Ishikawa (cell line): ENCODE measurements at regions not wholly inside any gene's neighbourhood (a gene's known extent, or its start where the extent isn't known, plus 50 kb on each side); places are given as distances from the start of the nearest gene placed in this dataset.

Experiments used
- CEBPB ChIP-seq: IDR thresholded peaks from 2 replicates; pipeline ENCODE4 v1.6.1; 2012
- CREB1 ChIP-seq: IDR thresholded peaks from 2 replicates; pipeline ENCODE4 v1.6.1; 2012; ENCODE audit warnings: low read depth
- EGR1 ChIP-seq: IDR thresholded peaks from 2 replicates; pipeline ENCODE4 v1.6.1; 2012
- EP300 ChIP-seq: IDR thresholded peaks from 2 replicates; pipeline ENCODE4 v1.6.1; 2012; ENCODE audit warnings: borderline replicate concordance
- FOXM1 ChIP-seq: IDR thresholded peaks from 2 replicates; pipeline ENCODE4 v1.6.1; 2012; ENCODE audit warnings: low read depth, borderline replicate concordance
- NFIC ChIP-seq: IDR thresholded peaks from 2 replicates; pipeline ENCODE4 v1.6.1; 2012
- RAD21 ChIP-seq: IDR thresholded peaks from 2 replicates; pipeline ENCODE4 v1.6.1; 2012; ENCODE audit warnings: low read depth
- TAF1 ChIP-seq: IDR thresholded peaks from 2 replicates; pipeline ENCODE4 v1.6.1; 2012; ENCODE audit warnings: low read depth, mild to moderate bottlenecking
- TCF12 ChIP-seq: IDR thresholded peaks from 2 replicates; pipeline ENCODE4 v1.6.1; 2012; ENCODE audit warnings: low read depth
- TEAD4 ChIP-seq: IDR thresholded peaks from 2 replicates; pipeline ENCODE4 v1.6.1; 2012
- YY1 ChIP-seq: IDR thresholded peaks from 2 replicates; pipeline ENCODE4 v1.6.1; 2012; ENCODE audit warnings: low read depth
- ZBTB7A ChIP-seq: IDR thresholded peaks from 2 replicates; pipeline ENCODE4 v1.6.1; 2012; ENCODE audit warnings: low read depth
- TF ChIP-seq, protein P1 (sequence below): IDR thresholded peaks from 2 replicates; pipeline ENCODE4 v1.6.1; 2012
- TF ChIP-seq, protein P2 (sequence below): IDR thresholded peaks from 2 replicates; pipeline ENCODE4 v1.6.1; 2012; ENCODE audit warnings: low read depth, mild to moderate bottlenecking
- TF ChIP-seq, protein P3 (sequence below): IDR thresholded peaks from 2 replicates; pipeline ENCODE4 v1.6.1; 2012

DNA sequence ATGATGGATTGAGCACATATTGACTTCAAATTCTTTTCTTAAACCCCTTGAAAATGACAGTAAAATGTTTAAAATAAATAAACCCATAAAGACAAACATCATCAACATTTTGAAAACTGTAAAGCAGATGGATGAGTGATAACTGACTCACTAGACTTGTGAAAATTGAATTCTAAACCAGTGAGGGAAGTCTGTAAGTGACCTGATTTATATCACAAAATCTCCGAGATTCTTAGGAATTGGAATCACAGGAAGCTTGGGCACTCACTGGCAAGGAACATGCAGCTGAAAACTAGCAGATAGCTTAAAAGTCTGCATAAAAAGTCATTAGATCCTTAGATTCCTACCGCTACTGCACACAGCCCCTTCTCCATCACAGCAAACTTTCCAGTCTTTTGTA, 51.3 kb upstream of the TSC22D1 start:
- TF ChIP-seq TEAD4: no peak
- no peak for TF ChIP-seq TAF1
- TF ChIP-seq CREB1: no peak
- TF ChIP-seq, protein P1, sequence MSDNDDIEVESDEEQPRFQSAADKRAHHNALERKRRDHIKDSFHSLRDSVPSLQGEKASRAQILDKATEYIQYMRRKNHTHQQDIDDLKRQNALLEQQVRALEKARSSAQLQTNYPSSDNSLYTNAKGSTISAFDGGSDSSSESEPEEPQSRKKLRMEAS: no peak
- TF ChIP-seq TCF12: no peak
- no peak for TF ChIP-seq RAD21
- TF ChIP-seq FOXM1: no peak
- no peak for TF ChIP-seq ZBTB7A
- TF ChIP-seq EGR1: no peak
- TF ChIP-seq EP300: no peak
- TF ChIP-seq, protein P2, sequence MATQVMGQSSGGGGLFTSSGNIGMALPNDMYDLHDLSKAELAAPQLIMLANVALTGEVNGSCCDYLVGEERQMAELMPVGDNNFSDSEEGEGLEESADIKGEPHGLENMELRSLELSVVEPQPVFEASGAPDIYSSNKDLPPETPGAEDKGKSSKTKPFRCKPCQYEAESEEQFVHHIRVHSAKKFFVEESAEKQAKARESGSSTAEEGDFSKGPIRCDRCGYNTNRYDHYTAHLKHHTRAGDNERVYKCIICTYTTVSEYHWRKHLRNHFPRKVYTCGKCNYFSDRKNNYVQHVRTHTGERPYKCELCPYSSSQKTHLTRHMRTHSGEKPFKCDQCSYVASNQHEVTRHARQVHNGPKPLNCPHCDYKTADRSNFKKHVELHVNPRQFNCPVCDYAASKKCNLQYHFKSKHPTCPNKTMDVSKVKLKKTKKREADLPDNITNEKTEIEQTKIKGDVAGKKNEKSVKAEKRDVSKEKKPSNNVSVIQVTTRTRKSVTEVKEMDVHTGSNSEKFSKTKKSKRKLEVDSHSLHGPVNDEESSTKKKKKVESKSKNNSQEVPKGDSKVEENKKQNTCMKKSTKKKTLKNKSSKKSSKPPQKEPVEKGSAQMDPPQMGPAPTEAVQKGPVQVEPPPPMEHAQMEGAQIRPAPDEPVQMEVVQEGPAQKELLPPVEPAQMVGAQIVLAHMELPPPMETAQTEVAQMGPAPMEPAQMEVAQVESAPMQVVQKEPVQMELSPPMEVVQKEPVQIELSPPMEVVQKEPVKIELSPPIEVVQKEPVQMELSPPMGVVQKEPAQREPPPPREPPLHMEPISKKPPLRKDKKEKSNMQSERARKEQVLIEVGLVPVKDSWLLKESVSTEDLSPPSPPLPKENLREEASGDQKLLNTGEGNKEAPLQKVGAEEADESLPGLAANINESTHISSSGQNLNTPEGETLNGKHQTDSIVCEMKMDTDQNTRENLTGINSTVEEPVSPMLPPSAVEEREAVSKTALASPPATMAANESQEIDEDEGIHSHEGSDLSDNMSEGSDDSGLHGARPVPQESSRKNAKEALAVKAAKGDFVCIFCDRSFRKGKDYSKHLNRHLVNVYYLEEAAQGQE: no peak
- TF ChIP-seq CEBPB: no peak
- no peak for TF ChIP-seq YY1
- TF ChIP-seq, protein P3, sequence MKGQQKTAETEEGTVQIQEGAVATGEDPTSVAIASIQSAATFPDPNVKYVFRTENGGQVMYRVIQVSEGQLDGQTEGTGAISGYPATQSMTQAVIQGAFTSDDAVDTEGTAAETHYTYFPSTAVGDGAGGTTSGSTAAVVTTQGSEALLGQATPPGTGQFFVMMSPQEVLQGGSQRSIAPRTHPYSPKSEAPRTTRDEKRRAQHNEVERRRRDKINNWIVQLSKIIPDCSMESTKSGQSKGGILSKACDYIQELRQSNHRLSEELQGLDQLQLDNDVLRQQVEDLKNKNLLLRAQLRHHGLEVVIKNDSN: no peak
- TF ChIP-seq NFIC: no peak

DNA sequence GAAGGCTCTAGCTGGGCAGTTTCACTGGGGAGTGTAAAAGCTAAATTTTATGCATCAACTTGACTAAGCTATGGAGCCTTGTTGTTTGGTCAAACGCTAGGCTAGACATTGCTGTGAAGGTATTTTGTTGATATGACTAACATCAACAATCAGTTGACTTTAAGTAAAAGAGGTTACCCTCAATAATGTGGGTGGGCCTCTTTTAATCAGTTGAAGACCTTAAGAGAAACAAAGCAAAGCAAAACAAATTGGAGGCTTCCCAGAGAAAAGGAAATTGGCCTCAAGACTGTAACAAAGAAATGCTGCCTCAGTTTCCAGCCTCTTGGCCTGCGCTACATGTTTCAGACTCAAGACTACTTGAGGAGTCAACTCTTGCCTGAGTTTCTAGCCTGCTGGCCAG, 50.0 kb upstream of the TSC22D1 start:
- TF ChIP-seq TEAD4: no peak
- TF ChIP-seq, protein P3: no peak
- TF ChIP-seq EP300: no peak
- no peak for TF ChIP-seq NFIC
- TF ChIP-seq, protein P1: no peak
- TF ChIP-seq CREB1: no peak
- no peak for TF ChIP-seq TCF12
- TF ChIP-seq, protein P2: no peak
- no peak for TF ChIP-seq CEBPB
- no peak for TF ChIP-seq EGR1
